HG02571 (cell line): ENCODE measurements at regions not wholly inside any gene's neighbourhood (a gene's known extent, or its start where the extent isn't known, plus 50 kb on each side); places are given as distances from the start of the nearest gene placed in this dataset.

Experiments
- ATAC-seq: cut with Tn5 transposase; IDR thresholded peaks from one replicate; pipeline ENCODE4 v1.9.1; 2021; ENCODE audit warnings: mild to moderate bottlenecking, moderate library complexity; ENCODE audit not compliant: unreplicated experiment

DNA sequence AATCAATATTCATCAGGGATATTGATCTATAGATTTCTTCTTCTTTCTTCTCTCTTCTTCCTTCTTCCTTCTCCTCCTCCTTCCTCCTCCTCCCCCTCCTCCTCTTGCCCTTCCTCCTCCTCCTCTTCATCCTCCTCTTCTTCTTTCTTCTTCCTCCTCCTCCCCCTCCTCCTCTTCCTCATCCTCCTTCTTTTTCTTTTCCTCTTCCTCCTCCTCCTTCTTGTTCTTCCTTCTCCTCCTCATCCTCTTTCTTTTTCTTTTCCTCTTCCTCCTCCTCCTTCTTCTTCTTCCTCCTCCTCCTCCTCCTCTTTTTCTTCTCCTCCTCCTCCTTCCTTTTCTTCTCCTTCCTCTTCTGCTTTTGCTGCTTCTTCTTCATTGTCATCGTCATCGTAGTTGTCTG lies 52.4 kb upstream of the SERINC1 start:
- ATAC-seq: no peak

GRCh38 chr6:122530440-122531046 lies 58.9 kb upstream of the SERINC1 start:
- ATAC-seq: peak; percentile 97

- ATAC-seq: no peak
Observed at GRCh38 chr6:122548281-122548680, 61.9 kb upstream of the PKIB start.

- ATAC-seq: no peak
Observed at GRCh38 chr6:122548820-122549219, 61.4 kb upstream of the PKIB start.

DNA sequence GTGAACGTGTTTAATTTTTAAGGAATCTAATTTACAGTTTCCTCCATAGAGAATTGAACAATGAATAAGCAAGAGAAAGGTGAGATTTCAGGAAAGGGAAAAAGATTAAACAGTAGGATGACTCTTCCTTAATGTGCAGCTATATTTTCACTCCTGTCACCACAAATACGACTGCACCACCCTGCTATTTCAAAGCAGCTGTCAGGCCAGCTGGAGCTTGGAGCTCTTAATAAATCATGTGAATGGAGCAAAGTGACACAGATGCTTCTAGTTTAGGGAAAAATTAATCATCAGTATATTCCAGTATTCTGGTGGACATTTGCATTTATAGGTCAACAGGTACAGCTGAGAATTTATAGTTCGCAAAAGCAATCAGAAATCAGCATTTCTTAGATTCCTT lies 56.5 kb upstream of the PKIB start:
- no peak for ATAC-seq

GRCh38 chr6:122555561-122555960 lies 54.6 kb upstream of the PKIB start:
- ATAC-seq: no peak

DNA sequence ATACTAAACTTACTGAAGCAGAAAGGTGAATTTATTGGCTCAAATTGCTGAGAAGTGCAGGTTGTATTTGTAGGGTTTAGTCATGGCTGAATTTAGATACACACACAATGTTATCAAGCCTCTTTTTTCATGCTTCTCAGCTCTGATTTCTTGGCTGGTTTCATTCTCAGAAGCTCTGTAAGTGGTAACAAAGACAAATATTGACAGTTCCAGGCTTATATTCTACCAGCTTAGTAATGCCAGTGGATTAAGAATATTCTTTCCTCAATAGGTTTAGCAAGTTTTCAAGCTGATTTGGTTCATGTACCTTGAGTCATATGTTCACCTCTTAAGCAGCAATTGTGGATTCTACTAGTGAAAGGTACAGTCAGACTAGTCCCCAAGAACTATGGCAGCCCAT lies 52.1 kb upstream of the PKIB start:
- ATAC-seq: no peak
